GM12878 (cell line): ENCODE measurements at regions not wholly inside any gene's neighbourhood (a gene's known extent, or its start where the extent isn't known, plus 50 kb on each side); places are given as distances from the start of the nearest gene placed in this dataset.

Experiments used
- HDAC2 ChIP-seq: fragments of 200-600 bp; sonication (generic); IDR thresholded peaks from 2 replicates; pipeline ENCODE4 v1.6.1; 2017
- NFIC ChIP-seq: IDR thresholded peaks from 2 replicates; pipeline ENCODE4 v1.6.1; 2012; ENCODE audit warnings: low read depth, mild to moderate bottlenecking, inconsistent platforms, low read length, moderate library complexity
- POLR2A ChIP-seq: IDR thresholded peaks from 2 replicates; pipeline ENCODE4 v1.6.1; 2011; ENCODE audit warnings: low read depth, mild to moderate bottlenecking, low read length
- TF ChIP-seq, protein P1 (sequence below), 3 experiments: IDR thresholded peaks in 2 of 3; conservative IDR thresholded peaks in 1 of 3; 2 replicates each; pipeline ENCODE4 v1.5.1; 2011; ENCODE audit warnings: low read depth in 3 of 3, low read length in 3 of 3, mild to moderate bottlenecking in 3 of 3, control low read depth in 2 of 3, moderate library complexity in 2 of 3, inconsistent platforms in 1 of 3, mixed read lengths in 1 of 3; ENCODE audit not compliant: control insufficient read depth in 2 of 3, insufficient read depth in 1 of 3; ENCODE audit errors: extremely low read depth in 1 of 3

DNA sequence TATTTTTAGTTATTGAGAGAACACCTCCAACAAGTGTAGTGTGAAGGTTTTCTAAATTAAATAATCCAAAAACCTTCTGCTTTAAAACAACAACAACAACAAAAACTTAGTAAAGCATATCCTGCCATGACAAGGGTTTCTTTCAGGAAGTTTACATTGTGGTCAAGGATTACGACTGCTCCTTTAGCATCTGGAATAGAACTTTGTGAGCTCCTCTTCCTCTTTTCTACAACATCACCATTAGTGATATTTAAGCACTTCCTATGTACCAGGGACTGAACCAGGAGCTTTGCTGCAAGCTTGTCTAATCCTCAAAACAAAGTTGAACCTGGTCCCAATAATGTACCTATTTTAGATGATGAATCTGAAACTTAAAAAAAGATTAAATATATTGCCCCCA is 315.4 kb upstream of the KITLG start:
- TF ChIP-seq, protein P1, sequence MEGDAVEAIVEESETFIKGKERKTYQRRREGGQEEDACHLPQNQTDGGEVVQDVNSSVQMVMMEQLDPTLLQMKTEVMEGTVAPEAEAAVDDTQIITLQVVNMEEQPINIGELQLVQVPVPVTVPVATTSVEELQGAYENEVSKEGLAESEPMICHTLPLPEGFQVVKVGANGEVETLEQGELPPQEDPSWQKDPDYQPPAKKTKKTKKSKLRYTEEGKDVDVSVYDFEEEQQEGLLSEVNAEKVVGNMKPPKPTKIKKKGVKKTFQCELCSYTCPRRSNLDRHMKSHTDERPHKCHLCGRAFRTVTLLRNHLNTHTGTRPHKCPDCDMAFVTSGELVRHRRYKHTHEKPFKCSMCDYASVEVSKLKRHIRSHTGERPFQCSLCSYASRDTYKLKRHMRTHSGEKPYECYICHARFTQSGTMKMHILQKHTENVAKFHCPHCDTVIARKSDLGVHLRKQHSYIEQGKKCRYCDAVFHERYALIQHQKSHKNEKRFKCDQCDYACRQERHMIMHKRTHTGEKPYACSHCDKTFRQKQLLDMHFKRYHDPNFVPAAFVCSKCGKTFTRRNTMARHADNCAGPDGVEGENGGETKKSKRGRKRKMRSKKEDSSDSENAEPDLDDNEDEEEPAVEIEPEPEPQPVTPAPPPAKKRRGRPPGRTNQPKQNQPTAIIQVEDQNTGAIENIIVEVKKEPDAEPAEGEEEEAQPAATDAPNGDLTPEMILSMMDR (IDR thresholded peaks at IDR 0.05 in 2 of 3, conservative IDR thresholded peaks at IDR 0.05 in 1 of 3; ENCODE audit: control insufficient read depth in 2 of 3, extremely low read depth in 1 of 3, insufficient read depth in 1 of 3, low read depth in 3 of 3, low read length in 3 of 3): no peak
- TF ChIP-seq HDAC2 (no peak), POLR2A (no peak), NFIC (no peak)
